BLaER1 treated with 17β-estradiol and CSF1 and Interleukin-3, amounts not matched to agents 10 nM and 100 nM (cell line): ENCODE measurements at regions not wholly inside any gene's neighbourhood (a gene's known extent, or its start where the extent isn't known, plus 50 kb on each side); places are given as distances from the start of the nearest gene placed in this dataset.

Experiments
- H3K27ac ChIP-seq, 11 experiments: shearing (Covaris generic); formaldehyde crosslinking; 2 replicates each; pipeline ENCODE4 v1.8.1; 2022
- H3K27me3 ChIP-seq, 11 experiments: shearing (Covaris generic); formaldehyde crosslinking; 2 replicates each; pipeline ENCODE4 v1.8.1; 2022
- H3K36me3 ChIP-seq, 11 experiments: shearing (Covaris generic); formaldehyde crosslinking; 2 replicates each; pipeline ENCODE4 v1.8.1; 2022
- H3K4me1 ChIP-seq, 10 experiments: shearing (Covaris generic); formaldehyde crosslinking; 2 replicates each; pipeline ENCODE4 v1.8.1; 2022
- H3K4me2 ChIP-seq, 11 experiments: shearing (Covaris generic); formaldehyde crosslinking; 2 replicates each; pipeline ENCODE4 v1.8.1; 2022
- H3K4me3 ChIP-seq, 10 experiments: shearing (Covaris generic); formaldehyde crosslinking; 2 replicates each; pipeline ENCODE4 v1.8.1; 2022
- H3K9ac ChIP-seq, 11 experiments: shearing (Covaris generic); formaldehyde crosslinking; 2 replicates each; pipeline ENCODE4 v1.8.1; 2022
- H3K9me3 ChIP-seq, 11 experiments: shearing (Covaris generic); formaldehyde crosslinking; replicated peaks in 1 of 11; 2 replicates each; pipeline ENCODE4 v1.8.1; 2022
- H4K20me1 ChIP-seq, 11 experiments: shearing (Covaris generic); formaldehyde crosslinking; 2 replicates each; pipeline ENCODE4 v1.8.1; 2022
- Cebpa-rat ChIP-seq, 11 experiments: shearing (Covaris generic); IDR thresholded peaks; 2 replicates each; pipeline ENCODE4 v1.8.1; 2022

GRCh38 chr1:5435414-5435813 lies 556.8 kb downstream of the NPHP4 start:
- Histone ChIP-seq H3K4me2 (no peak overlapping the region), H3K27ac (no peak overlapping the region), H3K36me3 (no peaks in the 10 kb centered on the region), H3K4me3 (no peak overlapping the region), H3K27me3 (no peaks in the 10 kb centered on the region), H3K9ac (no peak overlapping the region), H3K9me3 (peaks cover 0 to 35% (median 14%) of the 10 kb centered on the region in 11 experiments; a peak in 15 of 22 replicates), H3K4me1 (peaks cover 0 to 7% (median 0%) of the 10 kb centered on the region in 10 experiments; a peak in 3 of 20 replicates), H4K20me1 (peaks cover 0 to 6% (median 0%) of the 10 kb centered on the region in 11 experiments; a peak in 1 of 22 replicates)
- no peak for TF ChIP-seq Cebpa-rat (IDR thresholded peaks at IDR 0.05)

- H3K27me3 ChIP-seq: no peaks in the 10 kb centered on the region
- H3K27ac ChIP-seq: no peak overlapping the region
- H3K9ac ChIP-seq: no peak overlapping the region
- H3K4me1 ChIP-seq: peaks cover 0 to 7% (median 0%) of the 10 kb centered on the region in 10 experiments; a peak in 3 of 20 replicates
- no peak for TF ChIP-seq Cebpa-rat (IDR thresholded peaks at IDR 0.05)
- H3K4me2 ChIP-seq: no peak overlapping the region
- peaks cover 0 to 9% (median 0%) of the 10 kb centered on the region in 11 experiments; a peak in 2 of 22 replicates for H3K9me3 ChIP-seq
- H3K36me3 ChIP-seq: no peaks in the 10 kb centered on the region
- no peak overlapping the region for H3K4me3 ChIP-seq
- H4K20me1 ChIP-seq: peaks cover 0 to 8% (median 0%) of the 10 kb centered on the region in 11 experiments; a peak in 1 of 22 replicates
Measured at GRCh38 chr1:5432436-5432835, 559.8 kb downstream of the NPHP4 start.

DNA sequence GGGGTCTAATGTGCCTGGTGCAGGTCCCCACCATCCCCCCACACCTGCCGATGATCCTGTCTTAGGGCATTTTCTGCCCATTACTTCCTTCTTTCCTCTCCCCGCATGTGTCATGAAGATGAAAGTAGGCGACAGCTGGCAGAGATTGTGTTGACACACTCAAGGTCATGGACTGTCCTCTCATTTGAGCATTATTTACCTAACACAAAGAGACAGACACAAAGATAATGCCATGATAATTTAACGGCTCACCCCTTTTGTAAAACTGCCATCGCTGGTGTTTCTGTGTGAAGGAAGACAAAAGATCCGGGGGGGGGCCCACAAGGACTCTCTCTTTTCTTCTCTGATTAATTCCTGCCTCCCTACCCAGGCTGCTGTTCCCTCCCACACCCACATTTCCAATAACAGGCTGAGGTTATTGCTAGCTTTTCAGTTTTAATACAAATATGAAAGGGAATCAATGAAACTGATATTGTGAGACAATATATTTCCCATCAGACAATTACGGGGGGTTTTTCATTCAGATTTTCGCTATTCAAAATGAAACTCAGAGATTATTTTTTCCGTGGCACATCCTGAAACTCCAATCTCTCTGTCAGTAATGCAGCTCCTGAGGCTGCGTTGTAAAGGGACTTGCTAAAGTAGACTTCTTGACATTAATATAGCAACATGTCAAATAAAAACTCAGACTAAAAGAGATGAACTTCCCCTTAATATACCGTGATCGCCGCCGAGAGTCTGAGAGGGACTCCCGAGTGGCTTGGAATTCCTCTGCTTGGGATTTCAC lies 561.1 kb downstream of the NPHP4 start:
- H3K9me3 ChIP-seq: no peaks in the 10 kb centered on the region
- no peak overlapping the region for H3K9ac ChIP-seq
- TF ChIP-seq Cebpa-rat (IDR thresholded peaks at IDR 0.05): no peak
- no peaks in the 10 kb centered on the region for H3K36me3 ChIP-seq
- no peaks in the 10 kb centered on the region for H3K27me3 ChIP-seq
- H3K4me1 ChIP-seq: peaks cover 0 to 7% (median 0%) of the 10 kb centered on the region in 10 experiments; a peak in 3 of 20 replicates
- no peak overlapping the region for H3K27ac ChIP-seq
- H4K20me1 ChIP-seq: peaks cover 0 to 8% (median 0%) of the 10 kb centered on the region in 11 experiments; a peak in 1 of 22 replicates
- H3K4me3 ChIP-seq: no peak overlapping the region
- no peak overlapping the region for H3K4me2 ChIP-seq

DNA sequence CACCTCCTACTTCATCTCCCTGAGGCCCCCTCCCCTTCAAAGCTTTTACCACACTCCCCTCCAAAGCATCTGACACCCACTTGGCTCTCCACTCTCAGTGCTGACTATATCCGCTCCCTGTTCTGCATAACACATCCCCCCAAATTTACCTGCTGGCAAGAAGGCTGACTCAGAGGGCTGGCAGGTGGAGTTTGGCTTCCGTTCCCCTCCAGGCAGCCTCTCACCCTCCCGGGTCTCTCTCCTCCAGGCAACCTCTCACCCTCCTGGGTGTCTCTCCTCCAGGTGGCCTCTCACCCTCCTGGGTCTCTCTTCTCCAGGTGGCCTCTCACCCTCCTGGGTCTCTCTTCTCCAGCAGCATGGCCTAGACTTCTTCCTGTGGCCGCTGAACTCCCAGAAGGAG lies 562.1 kb downstream of the NPHP4 start:
- no peak for TF ChIP-seq Cebpa-rat (IDR thresholded peaks at IDR 0.05)
- H3K4me3 ChIP-seq: no peak overlapping the region
- no peak overlapping the region for H3K4me2 ChIP-seq
- H3K4me1 ChIP-seq: peaks cover 0 to 7% (median 0%) of the 10 kb centered on the region in 10 experiments; a peak in 3 of 20 replicates
- H3K27me3 ChIP-seq: no peaks in the 10 kb centered on the region
- H3K9ac ChIP-seq: no peak overlapping the region
- H3K27ac ChIP-seq: no peak overlapping the region
- H3K9me3 ChIP-seq: no peaks in the 10 kb centered on the region
- no peaks in the 10 kb centered on the region for H3K36me3 ChIP-seq
- peaks cover 0 to 8% (median 0%) of the 10 kb centered on the region in 11 experiments; a peak in 1 of 22 replicates for H4K20me1 ChIP-seq

- no peak for TF ChIP-seq Cebpa-rat (IDR thresholded peaks at IDR 0.05)
Measured at GRCh38 chr1:5428351-5428750, 563.9 kb downstream of the NPHP4 start.

DNA sequence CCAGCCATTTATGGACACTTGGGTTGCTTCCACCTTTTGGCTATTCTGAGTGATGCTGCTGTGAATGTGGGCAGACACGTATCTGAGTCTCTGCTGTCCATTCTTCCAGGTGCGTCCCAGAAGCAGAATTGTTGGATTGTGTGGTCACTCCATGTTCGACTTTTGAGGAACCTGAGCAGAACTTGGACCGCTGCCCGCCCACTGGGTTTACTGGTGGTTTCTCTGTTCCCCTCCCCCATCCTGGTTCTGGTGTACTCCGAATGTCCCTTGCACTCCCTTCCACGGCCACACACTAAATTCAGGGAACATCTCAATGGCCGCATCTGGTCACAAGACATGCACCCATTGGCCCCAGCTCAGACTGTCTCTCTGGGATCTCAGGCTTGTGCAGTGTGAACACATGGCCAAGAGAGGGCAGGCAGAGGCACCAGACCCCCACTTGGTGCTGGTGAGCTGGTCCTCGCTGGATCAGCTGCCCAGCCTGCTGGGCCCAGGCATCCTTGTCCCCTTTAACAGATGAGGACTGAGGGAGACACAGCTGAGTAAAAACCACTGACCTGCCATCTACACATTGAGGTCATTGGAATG lies 565.1 kb downstream of the NPHP4 start:
- Histone ChIP-seq H3K27me3 (no peaks in the 10 kb centered on the region), H3K9ac (no peak overlapping the region), H3K4me1 (peaks cover 12 to 23% (median 16%) of the 10 kb centered on the region in 10 experiments), H3K27ac (no peak overlapping the region), H3K9me3 (no peaks in the 10 kb centered on the region), H3K4me2 (no peak overlapping the region; a peak in 1 of 22 replicates), H3K4me3 (no peak overlapping the region), H4K20me1 (peaks cover 0 to 8% (median 0%) of the 10 kb centered on the region in 11 experiments; a peak in 1 of 22 replicates), H3K36me3 (no peaks in the 10 kb centered on the region)
- no peak for TF ChIP-seq Cebpa-rat (IDR thresholded peaks at IDR 0.05)

More at GRCh38 chr1:5428351-5428750, 563.9 kb downstream of the NPHP4 start:
- Histone ChIP-seq H3K4me2 (no peak overlapping the region), H4K20me1 (peaks cover 0 to 8% (median 0%) of the 10 kb centered on the region in 11 experiments; a peak in 1 of 22 replicates), H3K9ac (no peak overlapping the region), H3K27me3 (no peaks in the 10 kb centered on the region), H3K27ac (no peak overlapping the region), H3K4me3 (no peak overlapping the region), H3K9me3 (no peaks in the 10 kb centered on the region), H3K36me3 (no peaks in the 10 kb centered on the region), H3K4me1 (peaks cover 3 to 11% (median 7%) of the 10 kb centered on the region in 10 experiments; a peak in 19 of 20 replicates)

DNA sequence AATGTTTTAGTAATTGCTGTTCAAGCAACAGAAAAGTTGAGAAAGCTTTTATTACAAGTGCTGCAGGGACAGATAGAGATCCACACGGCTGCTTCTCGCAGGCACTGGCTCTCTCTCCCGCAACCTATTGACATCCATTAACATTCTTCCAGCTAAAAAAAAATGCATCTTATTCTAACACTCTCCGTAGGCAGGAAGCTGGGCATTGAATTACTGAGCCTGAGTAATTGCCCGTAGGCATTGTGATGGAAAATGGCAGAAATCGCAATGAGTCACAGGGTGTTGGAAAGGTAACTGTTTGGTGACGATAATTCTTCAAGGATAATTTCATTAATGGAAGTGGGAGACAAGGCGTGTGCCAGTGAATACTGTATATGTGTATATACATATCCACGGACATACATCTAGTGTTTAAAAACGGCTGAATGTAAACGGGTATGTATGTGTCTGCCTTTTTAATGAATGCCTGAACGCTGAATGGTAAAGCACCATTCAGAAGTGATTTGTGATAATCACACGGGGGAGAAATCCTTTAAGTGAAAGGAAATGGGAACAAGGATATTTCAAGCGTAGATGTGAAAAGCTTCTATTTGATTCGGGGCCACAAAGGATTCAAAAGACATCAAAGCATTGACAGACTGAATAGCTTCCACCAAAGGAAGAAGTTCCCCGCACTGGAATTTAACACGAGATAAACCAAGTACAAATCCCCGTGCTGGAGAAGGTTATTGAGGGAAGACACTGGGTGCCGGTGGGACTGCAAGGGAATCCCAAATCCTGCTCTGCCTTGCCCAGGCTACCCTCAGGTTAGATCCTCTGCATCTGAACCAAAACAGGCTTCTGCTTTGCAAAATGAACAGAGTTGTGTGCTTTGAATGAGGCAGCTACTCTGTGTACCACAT lies 567.2 kb downstream of the NPHP4 start:
- peaks cover 12 to 38% (median 23%) of the 10 kb centered on the region in 10 experiments for H3K4me1 ChIP-seq
- 0 out of 22 replicates have a peak, but pooled peaks cover 0 to 6% (median 0%) of the 10 kb centered on the region in 11 experiments for H4K20me1 ChIP-seq
- H3K9me3 ChIP-seq: no peaks in the 10 kb centered on the region
- H3K9ac ChIP-seq: no peak overlapping the region
- H3K27ac ChIP-seq: no peak overlapping the region
- TF ChIP-seq Cebpa-rat (IDR thresholded peaks at IDR 0.05): no peak
- no peaks in the 10 kb centered on the region for H3K36me3 ChIP-seq
- no peak overlapping the region for H3K4me2 ChIP-seq
- H3K4me3 ChIP-seq: no peak overlapping the region
- H3K27me3 ChIP-seq: no peaks in the 10 kb centered on the region

DNA sequence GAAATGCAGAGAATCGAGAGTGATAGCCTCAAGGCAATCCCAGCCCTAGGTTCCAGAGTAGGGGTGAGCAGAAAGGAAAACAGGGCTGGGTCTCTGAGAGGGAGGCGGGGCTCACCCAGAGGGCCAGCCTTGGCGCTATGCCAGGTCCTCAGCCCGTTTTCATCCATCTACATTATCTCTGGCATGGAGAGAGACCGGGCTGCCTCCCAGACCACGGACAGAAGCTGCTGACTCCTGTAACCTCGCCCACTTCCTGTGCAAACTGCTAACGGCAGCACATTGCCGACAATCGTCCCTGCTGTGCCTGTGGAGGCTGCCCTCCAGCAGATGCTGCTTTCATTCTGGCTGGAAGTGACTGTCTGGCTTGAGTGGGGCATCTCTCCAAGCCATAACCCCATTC lies 569.1 kb downstream of the NPHP4 start:
- peak overlapping the region in 2 of 11 experiments; percentile 25 to 33; a peak in 2 of 22 replicates for H3K27ac ChIP-seq
- H3K27me3 ChIP-seq: no peaks in the 10 kb centered on the region
- peak overlapping the region in 2 of 10 experiments; percentile 9 to 24; a peak in 1 of 20 replicates for H3K4me3 ChIP-seq
- H4K20me1 ChIP-seq: no peaks in the 10 kb centered on the region
- peak overlapping the region in 1 of 11 experiments; percentile 9; a peak in 2 of 22 replicates for H3K9ac ChIP-seq
- peak overlapping the region; percentile 54 to 89 (median 71) for H3K4me2 ChIP-seq
- no peak for TF ChIP-seq Cebpa-rat (IDR thresholded peaks at IDR 0.05)
- H3K9me3 ChIP-seq: no peaks in the 10 kb centered on the region
- no peaks in the 10 kb centered on the region for H3K36me3 ChIP-seq
- peaks cover 12 to 38% (median 23%) of the 10 kb centered on the region in 10 experiments for H3K4me1 ChIP-seq
